ENCODE measurements at regions not wholly inside any gene's neighbourhood (a gene's known extent, or its start where the extent isn't known, plus 50 kb on each side); places are given as distances from the start of the nearest gene placed in this dataset.
A peak's percentile ranks its signal among the peaks of the same experiment; 100 is the strongest.

- H3K4me3 ChIP-seq (ENCODE audit: low read depth, low read length) = no peak overlapping the region
- TF ChIP-seq CTCF (IDR thresholded peaks at IDR 0.05; ENCODE audit: insufficient read depth, low read depth, low read length) = no peak
- no peak for DNase-seq (ENCODE audit: low read depth)
These were observed 178.3 kb upstream of the RAB4A start for GRCh38 chr1:229092377-229093237.

- no peak for DNase-seq (ENCODE audit: low read depth)
- no peak overlapping the region for H3K4me3 ChIP-seq (ENCODE audit: low read depth, low read length)
- TF ChIP-seq CTCF (IDR thresholded peaks at IDR 0.05; ENCODE audit: insufficient read depth, low read depth, low read length) = no peak
These were observed 177.7 kb upstream of the RAB4A start for GRCh38 chr1:229093238-229093540.

- DNase-seq (ENCODE audit: low read depth) = no peak
- H3K4me3 ChIP-seq (ENCODE audit: low read depth, low read length) = no peak overlapping the region
- no peak for TF ChIP-seq CTCF (IDR thresholded peaks at IDR 0.05; ENCODE audit: insufficient read depth, low read depth, low read length)
These were observed 177.1 kb upstream of the RAB4A start for GRCh38 chr1:229093609-229094336.

GRCh38 chr1:229094476-229095311 is 176.2 kb upstream of the RAB4A start:
- DNase-seq (ENCODE audit: low read depth) = peak; percentile 88
- no peak overlapping the region for H3K4me3 ChIP-seq (ENCODE audit: low read depth, low read length)
- TF ChIP-seq CTCF (IDR thresholded peaks at IDR 0.05; ENCODE audit: insufficient read depth, low read depth, low read length) = no peak

GRCh38 chr1:229095325-229095724 is 175.6 kb upstream of the RAB4A start:
- no peak overlapping the region for H3K4me3 ChIP-seq (ENCODE audit: low read depth, low read length)
- no peak for TF ChIP-seq CTCF (IDR thresholded peaks at IDR 0.05; ENCODE audit: insufficient read depth, low read depth, low read length)
- no peak for DNase-seq (ENCODE audit: low read depth)

GRCh38 chr1:229097356-229097755 is 173.6 kb upstream of the RAB4A start:
- H3K4me3 ChIP-seq (ENCODE audit: low read depth, low read length) = no peak overlapping the region
- no peak for DNase-seq (ENCODE audit: low read depth)
- no peak for TF ChIP-seq CTCF (IDR thresholded peaks at IDR 0.05; ENCODE audit: insufficient read depth, low read depth, low read length)
